ENCODE measurements at regions not wholly inside any gene's neighbourhood (a gene's known extent, or its start where the extent isn't known, plus 50 kb on each side); places are given as distances from the start of the nearest gene placed in this dataset.
"Not testable (repeated sequence)": the region's sequence is repeated elsewhere in the genome, so short reads cannot be mapped to it uniquely, and the experiment has no call there.

DNA sequence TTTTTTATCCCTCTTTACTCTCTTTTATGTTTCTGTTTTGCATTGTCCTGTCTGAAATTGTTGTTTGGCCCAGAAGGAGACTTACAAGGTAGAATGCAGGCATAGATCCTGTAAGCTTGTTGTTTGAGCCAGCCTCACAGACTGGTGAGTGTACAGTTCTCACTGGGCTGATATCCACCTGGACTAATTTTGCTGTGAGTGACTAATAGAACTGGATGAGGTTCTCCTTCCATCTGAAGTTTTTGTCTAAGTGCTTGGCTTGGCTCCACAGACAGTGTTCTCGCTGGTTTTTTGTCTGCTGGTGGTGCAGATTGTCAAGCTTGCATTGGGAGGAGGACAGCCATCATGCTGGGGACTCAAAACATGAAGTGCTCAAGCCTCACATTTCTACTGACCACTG is 495.7 kb downstream of the TSN start:
- no peak for FAIRE-seq

DNA sequence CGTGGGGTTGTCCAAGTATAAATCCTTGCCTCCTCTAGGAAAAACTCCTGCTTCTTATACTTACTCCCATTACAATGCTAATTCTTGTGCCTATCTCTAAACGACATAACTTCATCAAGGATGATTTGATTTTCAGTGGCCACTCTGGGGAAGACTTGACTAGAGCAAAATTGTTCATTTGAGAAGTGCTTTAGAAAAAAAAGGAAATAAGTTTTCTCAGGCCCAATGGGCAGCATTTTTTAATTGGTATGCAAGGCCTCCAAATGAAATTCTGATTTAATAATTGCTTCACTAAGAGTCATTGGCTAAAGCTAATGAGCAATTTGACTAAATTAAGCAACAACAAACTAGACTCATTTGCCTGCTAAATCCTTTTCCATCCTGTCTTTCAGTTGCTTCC is 496.1 kb downstream of the TSN start:
- no peak for DNase-seq (ENCODE audit: insufficient read length, low spot score)
- no peak for FAIRE-seq

More for the DNA sequence above, 495.7 kb downstream of the TSN start:
- no peak for DNase-seq (ENCODE audit: insufficient read length, low spot score)

DNA sequence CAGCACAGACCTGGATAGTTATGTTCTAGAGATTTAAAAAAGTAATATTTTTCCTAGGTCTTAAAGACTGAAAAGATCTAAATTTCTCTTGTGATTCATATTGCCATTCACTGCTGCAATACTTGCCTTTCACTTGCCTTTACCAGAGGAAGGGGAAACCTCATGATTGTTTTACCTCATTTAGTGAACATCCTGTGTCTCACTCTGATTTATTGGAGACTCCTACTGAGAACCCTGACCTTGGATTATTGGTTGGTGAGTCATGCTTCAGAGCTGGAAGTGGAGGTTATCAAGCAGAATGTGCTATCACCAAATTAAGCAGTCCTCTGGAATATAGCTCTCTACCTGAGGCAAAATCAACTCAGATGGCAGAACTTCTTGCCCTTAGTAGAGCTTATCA is 500.5 kb downstream of the TSN start:
- DNase-seq (ENCODE audit: insufficient read length, low spot score) = no peak
- FAIRE-seq = no peak

DNA sequence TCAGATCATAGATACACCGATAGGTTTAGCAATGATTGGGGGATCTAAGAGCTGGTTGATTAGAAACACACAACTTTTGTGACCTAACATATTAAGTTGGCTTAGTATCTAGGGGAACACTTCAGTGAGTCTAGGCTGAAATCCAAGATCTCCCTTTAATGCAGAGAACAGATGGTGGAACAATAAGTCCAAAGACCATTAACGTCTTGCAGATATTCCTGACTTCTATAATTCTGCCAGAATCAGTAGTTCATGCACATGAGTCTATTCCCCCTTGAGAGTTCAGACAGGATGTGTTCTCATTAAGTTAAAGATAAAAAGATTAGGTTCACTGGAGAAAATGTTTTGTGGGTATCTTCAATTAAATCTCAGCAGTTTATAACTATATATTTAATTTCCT is 506.5 kb downstream of the TSN start:
- no peak for DNase-seq (ENCODE audit: insufficient read length, low spot score)
- no peak for FAIRE-seq

DNA sequence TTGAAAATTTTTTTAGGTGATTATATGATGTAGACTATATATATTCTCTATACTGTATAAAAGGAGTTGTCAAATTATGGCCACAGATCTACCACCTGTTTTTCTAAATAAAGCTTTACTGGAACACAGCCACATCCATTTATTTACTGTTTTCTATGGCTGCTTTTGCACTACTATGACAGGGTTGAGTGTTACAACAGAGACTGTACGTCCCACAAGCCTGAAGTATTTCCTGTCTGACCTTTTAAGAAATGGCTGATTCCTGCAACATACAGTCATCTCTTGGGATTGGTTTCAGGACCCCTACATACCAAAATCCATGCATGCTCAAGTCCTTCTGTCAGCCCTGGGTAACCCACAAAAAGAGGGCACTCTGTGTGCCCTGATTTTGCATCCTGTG is 508.3 kb downstream of the TSN start:
- no peak for DNase-seq (ENCODE audit: insufficient read length, low spot score)
- no peak for FAIRE-seq

DNA sequence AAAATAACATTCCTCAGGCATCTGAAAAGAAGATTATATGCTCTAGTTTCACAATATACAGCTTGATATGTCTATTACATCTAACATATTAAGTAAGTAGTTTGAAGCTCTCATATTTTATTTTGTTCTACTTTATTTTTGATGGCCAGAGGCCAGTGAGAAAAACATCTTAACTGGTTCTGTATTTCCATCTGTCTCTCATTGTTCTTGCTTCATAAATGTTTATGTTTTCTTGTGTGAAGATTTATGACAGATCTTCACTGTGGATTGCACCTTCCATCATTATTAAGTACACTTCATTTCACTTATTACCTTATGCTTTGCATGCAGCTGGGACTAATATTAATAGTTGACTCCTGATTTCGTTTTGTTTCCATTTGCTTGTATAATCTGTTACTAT is 511.2 kb downstream of the TSN start:
- no peak for FAIRE-seq
- no peak for DNase-seq (ENCODE audit: insufficient read length, low spot score)

DNA sequence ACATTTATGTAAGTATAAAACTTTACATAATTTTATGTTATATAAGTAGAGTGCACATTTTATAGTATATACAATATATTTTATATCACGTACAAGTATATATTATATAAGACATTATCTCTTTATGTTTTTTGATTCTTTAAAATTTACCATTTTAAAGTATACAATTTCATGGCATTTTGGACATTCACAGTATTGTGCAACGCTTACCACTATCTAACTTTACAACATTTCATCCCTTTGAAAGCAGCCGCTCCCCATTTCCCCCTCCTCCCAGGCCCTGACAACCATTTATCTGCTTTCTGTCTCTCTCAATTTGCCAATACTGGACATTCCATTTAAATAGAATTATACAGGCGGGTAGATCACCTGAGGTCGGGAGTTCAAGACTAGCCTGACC is 512.5 kb downstream of the TSN start:
- FAIRE-seq = no peak
- DNase-seq (ENCODE audit: insufficient read length, low spot score) = no peak

DNA sequence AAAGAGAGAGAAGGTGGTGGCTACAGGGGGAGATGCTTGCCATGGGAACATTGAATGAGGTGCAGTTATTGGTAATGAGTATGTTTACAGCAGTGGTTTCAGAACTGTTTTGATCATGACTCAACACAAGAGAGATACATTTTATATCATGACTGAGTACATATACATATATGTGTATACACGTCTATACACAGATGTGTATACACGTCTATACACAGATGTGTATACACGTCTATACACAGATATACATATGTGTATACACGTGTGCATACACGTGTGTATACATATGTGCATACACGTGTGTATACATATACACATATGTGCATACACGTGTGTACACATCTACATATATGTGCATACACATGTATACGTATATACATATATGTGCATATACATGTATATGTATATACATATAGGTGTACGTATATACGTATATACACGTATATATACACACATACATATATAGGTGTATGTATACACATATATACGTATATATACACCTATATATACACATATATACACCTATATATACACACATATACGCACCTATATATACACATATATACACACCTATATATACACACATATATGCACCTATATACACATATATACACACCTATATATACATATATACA is 518.5 kb downstream of the TSN start:
- FAIRE-seq (no peak), DNase-seq (ENCODE audit: insufficient read length, low spot score) (no peak)

DNA sequence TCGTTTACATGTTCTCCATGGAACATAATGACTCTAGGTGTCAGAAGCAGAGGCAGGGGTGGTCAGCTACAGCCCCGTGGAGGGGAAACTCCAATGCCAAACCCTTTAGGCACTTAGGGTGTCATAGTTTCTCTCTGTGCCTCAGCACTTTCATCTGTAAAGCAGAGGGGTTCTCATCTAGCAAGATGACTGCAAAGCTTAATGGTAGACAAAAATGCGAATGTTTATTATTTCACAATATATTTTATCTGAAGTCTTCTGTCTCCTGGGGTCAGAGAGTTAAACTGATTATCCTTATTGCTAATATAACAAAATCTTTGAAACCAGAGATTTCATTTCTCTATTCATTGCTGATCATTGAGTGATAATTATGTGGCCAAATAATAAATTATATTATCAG is 522.5 kb downstream of the TSN start:
- FAIRE-seq (no peak), DNase-seq (ENCODE audit: insufficient read length, low spot score) (no peak)

DNA sequence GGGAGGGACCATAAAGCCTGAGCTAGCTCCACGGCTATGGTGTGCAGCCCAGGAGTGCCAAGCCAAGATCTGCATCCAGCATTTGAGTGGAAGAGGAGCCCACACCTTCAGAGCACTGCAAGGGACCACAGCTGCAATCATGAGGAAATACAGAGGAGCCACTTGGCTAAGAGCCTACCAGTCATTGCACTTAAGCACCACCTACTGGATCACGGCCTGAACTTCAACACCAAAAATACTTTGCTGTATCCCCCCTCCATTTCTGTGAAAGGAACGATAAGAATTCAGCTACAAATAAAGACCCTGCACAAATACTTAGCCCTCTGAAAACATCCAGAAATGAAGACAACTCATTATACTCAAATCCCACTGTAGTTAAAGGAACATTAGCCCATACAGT is 545.3 kb downstream of the TSN start:
- FAIRE-seq (no peak), DNase-seq (ENCODE audit: insufficient read length, low spot score) (no peak)

DNA sequence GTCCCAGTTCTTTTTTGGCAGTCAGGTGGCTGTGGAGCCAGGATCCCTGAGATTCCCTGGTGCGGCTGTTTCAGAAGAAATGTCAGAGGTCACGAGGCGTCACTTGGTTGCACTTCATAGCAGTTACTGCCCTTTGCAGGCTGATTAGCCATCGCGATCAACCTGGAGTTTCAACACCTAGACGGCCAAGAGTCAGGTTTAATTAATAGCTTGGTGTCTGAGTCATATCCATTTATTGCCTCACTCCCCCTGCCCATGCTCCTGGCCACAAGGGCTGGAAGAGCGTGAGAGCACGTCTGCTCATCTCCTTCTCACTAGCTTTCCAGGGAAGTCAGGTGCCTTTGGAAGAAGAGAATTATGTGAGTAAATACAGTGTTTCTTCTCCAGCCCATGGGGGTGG is 552.3 kb downstream of the TSN start:
- DNase-seq (ENCODE audit: insufficient read length, low spot score) (no peak), FAIRE-seq (no peak)

DNA sequence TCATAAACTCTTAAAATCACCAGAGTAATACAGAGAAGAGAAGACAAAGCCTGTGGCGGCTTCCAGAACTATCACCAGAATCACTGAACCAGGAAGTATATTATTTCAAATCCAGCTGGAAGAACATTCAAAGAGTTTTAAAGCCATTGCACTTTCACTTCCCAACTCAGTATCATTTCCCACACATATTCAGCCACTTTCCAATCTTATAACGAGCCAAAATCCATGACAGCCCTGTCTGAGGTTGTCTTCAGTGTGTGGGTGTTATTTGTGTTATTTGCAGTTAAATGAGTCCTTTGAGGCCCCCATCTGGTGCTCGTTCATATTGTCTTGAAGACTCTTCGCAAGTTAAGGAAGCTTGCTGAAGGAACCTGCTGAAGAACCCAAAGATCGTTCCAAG is 559.9 kb downstream of the TSN start:
- FAIRE-seq (no peak), DNase-seq (ENCODE audit: insufficient read length, low spot score) (no peak)

DNA sequence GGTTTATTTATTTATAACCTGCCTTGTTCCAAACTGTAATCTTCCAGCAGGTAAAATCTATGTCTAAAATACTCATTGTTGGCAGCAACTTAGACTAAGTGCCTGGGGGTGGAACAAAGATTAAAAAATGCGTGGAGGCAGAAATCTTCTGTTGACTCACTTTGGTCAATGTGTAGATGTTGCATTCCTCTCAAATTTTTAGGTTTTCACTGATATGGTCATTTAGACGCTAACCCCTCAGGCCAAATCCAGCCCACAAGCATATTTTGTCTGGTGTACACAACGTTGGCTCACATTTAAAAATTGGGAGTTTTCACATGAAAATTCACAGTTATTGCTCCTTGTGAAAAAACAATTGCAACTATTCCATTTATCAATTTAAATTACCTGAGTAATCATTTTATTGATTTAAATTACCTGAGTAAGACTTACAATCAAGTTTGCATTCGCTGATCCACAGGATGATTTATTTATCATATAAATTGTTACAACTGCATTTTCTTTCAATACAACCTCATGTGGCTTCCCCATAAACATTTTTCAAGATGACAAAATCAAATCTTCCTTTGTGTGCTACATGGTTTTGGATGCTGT is 564.2 kb downstream of the TSN start:
- DNase-seq (ENCODE audit: insufficient read length, low spot score) (no peak), FAIRE-seq (no peak)

DNA sequence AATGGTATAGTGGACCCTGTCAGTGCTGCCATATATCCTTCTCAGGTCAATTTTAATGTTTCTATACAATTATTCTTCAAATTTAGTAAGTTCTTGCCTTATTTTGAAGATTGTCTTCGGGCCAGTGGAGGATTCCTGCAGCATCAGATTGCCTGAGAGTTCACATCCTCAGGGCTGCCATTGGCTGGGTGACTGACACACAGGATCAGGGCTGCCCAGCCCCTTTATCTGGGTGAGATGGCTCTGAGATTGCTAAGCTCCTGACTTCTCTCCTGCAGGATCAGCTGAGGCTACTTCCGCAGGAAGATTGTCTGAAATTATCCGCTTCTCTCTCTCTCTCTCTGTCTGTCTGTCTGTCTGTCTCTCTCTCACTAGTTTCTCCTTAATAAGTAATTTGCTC is 567.4 kb downstream of the TSN start:
- no peak for FAIRE-seq

DNA sequence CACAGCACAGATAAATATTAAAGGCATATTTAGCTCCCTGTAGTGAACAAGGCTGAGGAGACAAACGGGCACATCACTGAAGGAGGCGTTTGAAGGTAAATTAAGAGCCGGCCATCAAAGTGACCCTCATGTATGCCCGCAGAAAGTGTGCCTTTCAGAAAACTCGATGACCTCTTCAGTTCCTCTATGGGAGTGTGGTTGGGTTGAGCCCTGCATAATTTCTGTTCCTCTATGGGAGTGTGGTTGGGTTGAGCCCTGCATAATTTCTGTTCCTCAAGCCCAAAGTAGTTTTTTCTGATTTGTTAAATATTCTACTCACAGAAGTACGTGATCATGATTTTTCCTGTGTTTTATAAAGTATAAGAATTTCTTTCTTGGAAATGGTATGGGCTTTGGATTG is 568.5 kb downstream of the TSN start:
- DNase-seq (ENCODE audit: insufficient read length, low spot score) = no peak
- FAIRE-seq = no peak

More for the DNA sequence above, 567.4 kb downstream of the TSN start:
- DNase-seq (ENCODE audit: insufficient read length, low spot score) = no peak

DNA sequence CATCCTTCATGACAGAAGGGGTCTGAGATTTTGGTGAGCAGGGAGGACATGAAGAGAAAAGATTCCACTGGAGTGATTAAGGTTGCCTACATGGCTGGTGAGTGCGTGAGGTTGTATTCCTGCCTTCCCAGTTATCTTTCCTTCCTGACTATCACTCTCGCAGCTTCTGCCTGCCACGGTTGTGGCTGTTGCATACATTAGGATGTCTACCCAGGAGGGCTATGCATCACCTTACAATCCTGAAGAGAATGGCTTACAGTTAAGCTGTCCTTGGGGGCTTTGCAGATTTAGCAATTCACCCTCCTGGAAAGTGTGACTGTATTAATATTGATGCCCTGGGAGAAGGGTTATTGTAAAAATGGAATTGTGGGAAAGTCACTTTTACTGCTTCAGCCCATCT is 571.0 kb downstream of the TSN start:
- FAIRE-seq (no peak), DNase-seq (ENCODE audit: insufficient read length, low spot score) (no peak)

DNA sequence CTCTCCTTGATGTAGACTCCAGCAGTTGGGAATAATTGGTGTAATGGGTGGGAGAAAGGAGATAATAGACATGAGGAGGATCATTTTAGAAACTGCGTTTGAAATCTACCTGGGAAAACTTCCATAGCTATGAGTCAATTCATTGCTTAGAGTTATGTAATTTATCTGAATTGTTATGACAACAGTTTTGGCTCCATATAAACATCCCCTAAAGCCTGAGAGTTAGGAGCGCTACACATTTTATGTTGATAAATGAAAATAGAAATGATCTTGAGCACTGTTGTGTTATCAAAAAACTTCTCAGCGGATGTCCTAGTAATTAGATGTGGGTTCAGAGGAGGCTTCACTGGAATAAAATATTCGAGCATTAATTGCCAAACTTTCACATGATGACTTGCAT is 573.4 kb downstream of the TSN start:
- no peak for FAIRE-seq

DNA sequence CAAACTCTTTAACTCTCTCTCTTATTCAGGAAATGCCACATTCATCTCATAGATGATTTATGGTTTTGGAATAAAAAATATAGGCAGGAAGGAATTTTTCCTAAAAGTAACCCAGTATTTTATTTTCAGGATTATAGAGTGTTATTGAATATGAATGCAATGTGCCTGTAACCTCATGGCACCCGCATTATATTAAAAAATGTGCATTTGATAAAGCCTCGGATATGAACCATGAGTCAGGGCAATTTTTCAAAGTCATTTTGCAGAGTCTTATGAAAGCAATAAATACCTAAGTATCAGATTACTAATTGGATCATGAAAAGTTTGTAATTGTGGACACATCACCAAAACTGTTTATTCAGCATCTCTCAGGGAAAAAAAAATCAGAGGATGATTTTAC is 573.8 kb downstream of the TSN start:
- no peak for FAIRE-seq
- DNase-seq (ENCODE audit: insufficient read length, low spot score) = no peak

More for the DNA sequence above, 573.4 kb downstream of the TSN start:
- no peak for DNase-seq (ENCODE audit: insufficient read length, low spot score)

DNA sequence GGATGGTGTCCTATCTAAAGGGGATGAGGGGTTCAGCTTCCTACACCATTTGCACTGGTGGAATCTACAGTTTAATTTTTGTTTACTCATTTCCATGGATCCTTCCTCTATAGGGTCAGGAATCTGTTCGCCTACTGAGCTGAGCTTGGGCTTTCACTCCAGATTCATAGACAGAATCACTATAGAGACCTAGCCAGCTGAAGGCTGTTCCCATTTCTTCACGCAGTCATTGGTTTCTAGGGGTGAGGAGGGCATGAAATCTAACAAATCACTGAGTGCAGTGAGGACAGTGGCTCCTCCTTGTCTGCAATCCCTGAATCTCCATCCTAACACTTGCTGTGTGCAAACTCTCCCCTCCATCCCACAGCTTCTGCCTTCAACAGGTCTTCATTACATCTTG is 578.5 kb downstream of the TSN start:
- DNase-seq (ENCODE audit: insufficient read length, low spot score) = no peak
- no peak for FAIRE-seq

DNA sequence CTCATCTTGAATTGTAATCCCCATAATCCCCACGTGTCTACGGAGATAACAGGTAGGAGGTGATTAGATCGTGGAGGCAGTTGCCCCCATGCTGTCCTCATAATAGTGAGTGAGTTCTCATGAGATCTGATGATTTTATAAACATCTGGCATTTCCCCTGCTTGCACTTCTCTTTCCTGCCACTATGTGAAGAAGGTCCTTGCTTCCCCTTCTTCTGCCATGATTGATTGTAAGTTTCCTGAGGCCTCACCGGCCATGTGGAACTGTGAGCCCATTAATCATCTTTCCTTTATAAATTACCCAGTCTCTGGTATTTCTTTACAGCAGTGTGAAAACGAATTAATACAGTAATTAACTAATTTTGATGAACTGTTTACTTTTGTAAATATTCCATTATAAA is 582.5 kb downstream of the TSN start:
- no peak for DNase-seq (ENCODE audit: insufficient read length, low spot score)
- FAIRE-seq = no peak

DNA sequence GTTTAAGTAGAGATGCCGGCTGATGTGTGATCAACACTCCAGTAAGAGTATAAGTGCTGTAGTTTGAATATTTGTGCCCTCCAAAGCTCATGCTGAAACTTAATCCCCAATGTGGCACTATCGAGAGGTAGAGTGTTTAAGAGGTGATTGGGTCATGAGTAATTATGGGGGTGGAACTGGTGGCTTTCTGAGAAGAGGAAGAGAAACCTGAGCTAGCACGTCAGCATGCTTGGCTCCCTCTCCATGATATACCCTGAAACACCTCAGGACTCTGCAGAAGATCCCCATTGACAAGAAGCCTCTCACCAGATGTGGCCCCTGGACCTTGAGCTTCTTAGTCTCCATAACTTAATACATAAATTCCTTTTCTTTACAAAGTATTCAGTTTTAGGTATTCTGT is 584.8 kb downstream of the TSN start:
- FAIRE-seq (peak; percentile 51), DNase-seq (ENCODE audit: insufficient read length, low spot score) (no peak)

DNA sequence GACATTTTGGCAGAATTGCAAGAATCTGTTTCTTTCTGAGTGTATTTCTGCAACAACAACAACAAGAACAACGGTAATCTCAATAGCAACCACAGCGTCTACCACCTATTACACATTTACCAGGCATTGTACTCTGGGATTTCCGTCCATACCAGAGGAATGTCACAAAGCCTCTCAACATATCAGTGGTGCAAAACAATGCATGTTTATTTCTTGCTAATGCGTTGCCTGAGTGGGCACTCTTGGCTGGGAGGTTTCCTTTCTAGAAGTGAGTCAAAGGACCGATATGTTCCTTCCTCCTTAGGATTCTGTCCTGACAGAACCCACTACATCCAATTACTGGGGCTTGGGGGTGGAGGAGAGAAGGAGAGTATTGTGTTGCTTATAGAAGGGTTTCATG is 585.6 kb downstream of the TSN start:
- DNase-seq (ENCODE audit: insufficient read length, low spot score) = no peak
- FAIRE-seq = no peak

DNA sequence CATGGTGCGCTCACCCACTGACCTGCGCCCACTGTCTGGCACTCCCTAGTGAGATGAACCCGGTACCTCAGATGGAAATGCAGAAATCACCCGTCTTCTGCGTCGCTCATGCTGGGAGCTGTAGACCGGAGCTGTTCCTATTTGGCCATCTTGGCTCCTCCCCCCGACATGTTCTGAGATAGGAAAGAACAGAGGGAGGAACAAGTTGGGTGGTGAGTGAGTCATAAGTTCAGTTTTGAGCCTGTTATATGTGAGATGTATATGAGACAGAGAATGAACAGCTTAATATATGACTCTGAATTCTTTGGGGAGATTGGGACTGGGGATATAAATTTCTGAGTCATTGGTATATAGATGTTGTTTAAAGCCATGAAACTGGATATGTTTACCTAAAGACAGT is 596.7 kb downstream of the TSN start:
- not testable (repeated sequence) for DNase-seq (ENCODE audit: insufficient read length, low spot score); FAIRE-seq
